ENCODE measurements at regions not wholly inside any gene's neighbourhood (a gene's known extent, or its start where the extent isn't known, plus 50 kb on each side); places are given as distances from the start of the nearest gene placed in this dataset.

- TF ChIP-seq EP300 (conservative IDR thresholded peaks at IDR 0.05; ENCODE audit: poor library complexity, severe bottlenecking): no peak
- TF ChIP-seq SMC3 (conservative IDR thresholded peaks at IDR 0.05; ENCODE audit: poor library complexity): no peak
- TF ChIP-seq POLR2AphosphoS5 (IDR thresholded peaks at IDR 0.05): no peak
- TF ChIP-seq CTCF (IDR thresholded peaks at IDR 0.05; ENCODE audit: poor library complexity, severe bottlenecking): no peak
- TF ChIP-seq TAF1 (IDR thresholded peaks at IDR 0.05; ENCODE audit: low read depth): no peak
- TF ChIP-seq REST (IDR thresholded peaks at IDR 0.05; ENCODE audit: borderline replicate concordance): no peak
- TF ChIP-seq EZH2 (IDR thresholded peaks at IDR 0.05; ENCODE audit: borderline replicate concordance, insufficient read depth, low read length, poor library complexity, severe bottlenecking): no peak
These were observed 694.5 kb downstream of the CDH9 start for GRCh38 chr5:26343801-26344325.
